Right lobe of liver (tissue), 6 donors: ENCODE measurements at regions not wholly inside any gene's neighbourhood (a gene's known extent, or its start where the extent isn't known, plus 50 kb on each side); places are given as distances from the start of the nearest gene placed in this dataset.

ENCODE experiments used
- ATAC-seq, 4 donors: fragments of 200-7000 bp; cut with Tn5 transposase; one replicate each; pipeline ENCODE4 v1.9.1; 2020; ENCODE audit warnings: mild to moderate bottlenecking in 4 of 4, moderate library complexity in 4 of 4
- DNase-seq, 3 donors: peaks; one replicate each; pipeline ENCODE4 v3.0.0-alpha.2; 2020
- H3K27ac ChIP-seq, 3 donors: fragments of 200-600 bp; one replicate each; pipeline ENCODE4 v1.8.0; 2022
- H3K27me3 ChIP-seq, 2 donors: fragments of 200-600 bp; one replicate each; pipeline ENCODE4 v1.8.0; 2022
- H3K36me3 ChIP-seq, 4 donors: fragments of 200-600 bp; sonication (generic) in 1 of 4; one replicate each; pipeline versions ENCODE4 v1.5.1 to v1.8.0; 2017 to 2022; ENCODE audit warnings: control low read depth in 1 of 4
- H3K4me1 ChIP-seq, 4 donors: fragments of 200-600 bp; sonication (generic) in 1 of 4; one replicate each; pipeline versions ENCODE4 v1.5.1 to v1.8.0; 2017 to 2022; ENCODE audit warnings: control low read depth in 1 of 4
- H3K4me3 ChIP-seq, 3 donors: fragments of 200-600 bp; one replicate each; pipeline ENCODE4 v1.8.0; 2022
- H3K9me3 ChIP-seq, 4 donors: fragments of 200-600 bp; sonication (generic) in 1 of 4; one replicate each; pipeline versions ENCODE4 v1.5.1 to v1.8.0; 2017 to 2022; ENCODE audit warnings: control low read depth in 1 of 4
- POLR2A ChIP-seq: fragments of 450-650 bp; IDR thresholded peaks from one replicate; pipeline ENCODE4 v1.6.1; 2017; ENCODE audit warnings: antibody characterized with exemption, mild to moderate bottlenecking
- WGBS: methylation state at CpG from one replicate; pipeline ENCODE4 v1.1.6; 2018; ENCODE audit warnings: low coverage, low lambda C conversion rate; ENCODE audit not compliant: insufficient coverage; ENCODE audit errors: missing lambda C conversion rate; 5-methylcytosine and 5-hydroxymethylcytosine counted together
- intact Hi-C, 2 donors: fragments of 100-400 bp; cut with DNase I; formaldehyde crosslinking; loops; one replicate each; pipeline versions ENCODE4 v1.11.2 to v1.14.1; 2022
- TF ChIP-seq, protein P1 (sequence below), 4 donors: fragments of 200-600 bp in 3 of 4; fragments of 450-650 bp in 1 of 4; IDR thresholded peaks; one replicate each; pipeline versions ENCODE4 v1.5.1 to v1.8.0; 2016 to 2022; ENCODE audit warnings: antibody characterized with exemption in 4 of 4, mild to moderate bottlenecking in 2 of 4
- donor health status: DM: no; HTN: yes; CAD: no.
- donor health status: DM: no; HTN: no; CAD: no.
- donor health status: DM: no; HTN: no; CAD: no.
- donor health status: DM: no; HTN: yes; CAD: no.
- donor health status: DM: no; HTN: yes; CAD: no.

DNA sequence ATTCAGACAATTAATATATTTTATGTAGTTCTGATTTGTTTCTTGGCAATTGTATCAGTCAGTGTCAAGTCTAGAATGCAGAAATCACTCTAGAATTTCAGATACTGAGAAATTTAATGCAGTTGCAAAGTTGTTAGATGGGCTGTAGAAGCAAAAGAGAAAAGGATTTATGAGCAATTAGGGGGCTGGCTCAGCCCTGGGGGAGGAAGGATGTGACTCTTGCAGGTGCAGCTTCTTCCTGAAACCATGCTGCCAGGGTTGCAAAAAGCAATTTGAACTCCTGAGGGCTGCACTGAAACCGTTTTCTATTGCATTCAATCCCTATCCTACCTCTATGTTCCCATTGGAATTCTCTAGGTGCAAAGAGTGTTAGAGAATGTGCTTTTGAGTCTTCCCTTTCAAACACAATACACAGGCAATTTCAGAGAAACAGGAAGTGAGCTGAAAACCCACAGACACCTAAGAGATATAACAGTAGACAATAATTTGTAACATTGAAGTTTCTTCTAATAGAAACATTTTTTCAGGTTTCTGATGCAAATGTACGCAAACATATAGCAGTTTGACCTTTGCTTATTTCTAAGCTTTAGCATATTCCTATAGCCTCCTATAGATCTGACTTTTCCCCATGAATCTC lies 814.7 kb upstream of the ATXN8OS start:
- H3K4me3 ChIP-seq, result no peak overlapping the region
- H3K36me3 ChIP-seq, result no peaks in the 10 kb centered on the region
- H3K4me1 ChIP-seq, result no peaks in the 10 kb centered on the region
- intact Hi-C loops, result no loop called here
- 49% methylated on average over 2 of the region's 2 CpGs for WGBS
- H3K27me3 ChIP-seq, result no peaks in the 10 kb centered on the region
- no peaks in the 10 kb centered on the region for H3K9me3 ChIP-seq
- TF ChIP-seq, protein P1, sequence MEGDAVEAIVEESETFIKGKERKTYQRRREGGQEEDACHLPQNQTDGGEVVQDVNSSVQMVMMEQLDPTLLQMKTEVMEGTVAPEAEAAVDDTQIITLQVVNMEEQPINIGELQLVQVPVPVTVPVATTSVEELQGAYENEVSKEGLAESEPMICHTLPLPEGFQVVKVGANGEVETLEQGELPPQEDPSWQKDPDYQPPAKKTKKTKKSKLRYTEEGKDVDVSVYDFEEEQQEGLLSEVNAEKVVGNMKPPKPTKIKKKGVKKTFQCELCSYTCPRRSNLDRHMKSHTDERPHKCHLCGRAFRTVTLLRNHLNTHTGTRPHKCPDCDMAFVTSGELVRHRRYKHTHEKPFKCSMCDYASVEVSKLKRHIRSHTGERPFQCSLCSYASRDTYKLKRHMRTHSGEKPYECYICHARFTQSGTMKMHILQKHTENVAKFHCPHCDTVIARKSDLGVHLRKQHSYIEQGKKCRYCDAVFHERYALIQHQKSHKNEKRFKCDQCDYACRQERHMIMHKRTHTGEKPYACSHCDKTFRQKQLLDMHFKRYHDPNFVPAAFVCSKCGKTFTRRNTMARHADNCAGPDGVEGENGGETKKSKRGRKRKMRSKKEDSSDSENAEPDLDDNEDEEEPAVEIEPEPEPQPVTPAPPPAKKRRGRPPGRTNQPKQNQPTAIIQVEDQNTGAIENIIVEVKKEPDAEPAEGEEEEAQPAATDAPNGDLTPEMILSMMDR (IDR thresholded peaks at IDR 0.05), result no peak
- TF ChIP-seq POLR2A, result no peak
- DNase-seq (no peak), ATAC-seq (no peak)
- no peak overlapping the region for H3K27ac ChIP-seq

DNA sequence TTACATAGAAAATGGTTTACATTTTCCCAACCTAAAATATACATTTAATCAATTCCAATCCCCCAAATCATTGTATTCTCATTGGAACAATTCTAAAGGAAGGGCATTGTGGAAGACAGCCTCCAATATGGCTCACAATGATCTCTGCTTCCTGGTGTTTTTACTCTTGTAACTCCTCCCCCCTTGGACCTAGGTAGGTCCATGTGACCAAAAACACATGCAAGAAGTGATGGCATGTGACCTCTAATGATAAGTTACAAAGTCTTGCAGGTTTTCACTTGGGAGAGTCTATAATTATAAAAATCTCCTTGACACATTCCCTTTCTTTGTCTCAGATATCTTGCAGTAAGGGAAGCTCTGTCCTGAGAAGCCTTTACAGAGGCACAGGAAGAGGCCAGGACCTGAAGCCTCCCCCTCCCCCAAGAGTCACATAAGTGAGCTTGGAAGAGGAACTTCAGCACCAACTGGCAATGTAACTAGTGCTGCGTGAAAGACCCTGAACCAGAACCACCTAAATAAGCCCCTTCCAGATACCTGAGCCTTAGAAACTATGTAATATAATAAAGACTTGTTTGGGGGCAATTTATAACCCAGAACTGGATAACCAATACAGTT lies 816.2 kb upstream of the ATXN8OS start:
- ATAC-seq, result no peak
- H3K27me3 ChIP-seq, result no peaks in the 10 kb centered on the region

DNA sequence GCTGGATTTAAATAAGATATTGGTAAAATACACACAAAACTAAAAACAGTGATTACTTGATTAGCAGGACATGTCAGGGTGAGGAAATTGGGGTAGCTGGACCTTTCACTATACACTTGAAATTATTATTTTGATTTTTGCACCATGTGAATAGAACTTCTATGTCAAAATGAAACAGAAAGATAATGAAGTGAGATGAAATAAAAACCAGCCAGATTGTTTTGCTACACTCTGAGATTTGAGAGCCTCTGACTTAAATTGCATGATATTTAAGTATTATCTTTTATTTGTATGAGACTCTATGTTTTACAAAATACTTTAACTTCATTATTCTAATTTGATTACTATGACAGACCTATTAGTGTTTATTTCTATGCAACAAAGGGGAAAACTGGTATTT lies 819.6 kb upstream of the ATXN8OS start:
- Histone ChIP-seq H3K4me3 (no peak overlapping the region), H3K9me3 (no peaks in the 10 kb centered on the region), H3K4me1 (no peaks in the 10 kb centered on the region), H3K27ac (no peak overlapping the region), H3K36me3 (no peaks in the 10 kb centered on the region), H3K27me3 (no peaks in the 10 kb centered on the region)
- intact Hi-C loops, result no loop called here
- DNase-seq (no peak), ATAC-seq (no peak)
- TF ChIP-seq, protein P1 (IDR thresholded peaks at IDR 0.05), result no peak
- TF ChIP-seq POLR2A, result no peak

More for the DNA sequence above, 816.2 kb upstream of the ATXN8OS start:
- intact Hi-C loops, result no loop called here
- no peaks in the 10 kb centered on the region for H3K4me1 ChIP-seq
- H3K4me3 ChIP-seq, result no peak overlapping the region
- 43% methylated on average over 1 of the region's 1 CpG for WGBS
- TF ChIP-seq, protein P1 (IDR thresholded peaks at IDR 0.05), result no peak
- TF ChIP-seq POLR2A, result no peak
- H3K9me3 ChIP-seq, result no peaks in the 10 kb centered on the region
- no peak for DNase-seq
- no peak overlapping the region for H3K27ac ChIP-seq
- H3K36me3 ChIP-seq, result no peaks in the 10 kb centered on the region

DNA sequence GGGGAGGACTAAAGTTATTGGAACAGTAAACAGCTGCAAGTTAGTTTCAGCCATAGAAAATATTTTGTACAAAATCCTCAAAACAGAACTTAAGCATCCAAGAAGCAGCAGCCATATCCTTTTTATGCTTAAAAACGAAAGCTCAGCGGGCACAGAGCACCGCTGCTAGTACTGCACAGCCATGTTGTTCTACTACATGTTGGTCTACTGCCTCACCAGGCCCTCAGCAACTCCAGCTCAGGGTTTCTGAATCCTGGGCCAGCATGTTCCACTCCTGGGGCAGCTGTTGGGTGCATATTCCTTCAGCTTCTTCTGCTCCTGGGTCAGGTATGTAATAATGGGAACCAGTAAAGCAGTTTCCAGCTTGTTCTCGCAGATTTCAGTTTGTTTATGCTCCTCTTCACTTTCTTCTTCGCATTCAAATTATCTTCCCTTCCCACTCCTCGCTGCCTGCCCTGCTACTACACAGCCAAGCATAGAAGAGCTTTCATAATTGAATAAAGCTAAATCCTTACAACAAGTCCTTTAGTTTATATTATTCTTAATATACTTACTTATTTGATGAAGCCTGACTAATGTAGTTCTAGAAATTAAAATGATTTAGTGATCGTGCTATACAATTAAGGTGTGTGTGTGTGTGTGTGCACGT lies 820.5 kb upstream of the ATXN8OS start:
- DNase-seq, result no peak
- intact Hi-C loops, result no loop called here
- no peak overlapping the region for H3K27ac ChIP-seq
- no peaks in the 10 kb centered on the region for H3K9me3 ChIP-seq
- WGBS, result 54% methylated on average over 8 of the region's 8 CpGs
- no peak overlapping the region for H3K4me3 ChIP-seq
- no peaks in the 10 kb centered on the region for H3K4me1 ChIP-seq
- TF ChIP-seq, protein P1 (IDR thresholded peaks at IDR 0.05), result no peak
- TF ChIP-seq POLR2A, result no peak
- H3K36me3 ChIP-seq, result no peaks in the 10 kb centered on the region
- H3K27me3 ChIP-seq, result no peaks in the 10 kb centered on the region
- no peak for ATAC-seq
